ENCODE measurements at regions not wholly inside any gene's neighbourhood (a gene's known extent, or its start where the extent isn't known, plus 50 kb on each side); places are given as distances from the start of the nearest gene placed in this dataset.

DNA sequence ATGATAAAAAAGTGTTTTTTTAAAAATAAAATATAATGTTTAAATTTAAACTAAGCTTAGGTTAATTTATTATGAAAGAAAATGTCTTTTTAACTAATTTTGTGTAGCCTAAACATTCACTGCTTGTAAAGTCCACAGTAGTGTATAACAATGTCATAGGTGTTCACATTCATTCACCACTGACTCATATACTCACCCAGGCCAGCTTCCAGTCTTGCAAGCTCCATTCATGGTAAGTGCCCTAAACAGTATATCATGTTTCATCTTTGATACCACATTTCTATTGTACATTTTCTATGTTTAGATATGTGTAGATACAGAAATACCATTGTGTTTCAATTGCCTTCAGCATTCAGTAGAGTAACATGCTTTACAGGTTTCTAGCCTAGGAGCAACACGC lies 530.3 kb downstream of the EPHA5 start:
- in situ Hi-C loops (cut with MboI; ENCODE audit: low sequenced_read_pairs), result no loop called here

- in situ Hi-C loops (cut with MboI; ENCODE audit: low sequenced_read_pairs), result no loop called here
Observed at GRCh38 chr4:65126200-65126599, 544.1 kb downstream of the EPHA5 start.

DNA sequence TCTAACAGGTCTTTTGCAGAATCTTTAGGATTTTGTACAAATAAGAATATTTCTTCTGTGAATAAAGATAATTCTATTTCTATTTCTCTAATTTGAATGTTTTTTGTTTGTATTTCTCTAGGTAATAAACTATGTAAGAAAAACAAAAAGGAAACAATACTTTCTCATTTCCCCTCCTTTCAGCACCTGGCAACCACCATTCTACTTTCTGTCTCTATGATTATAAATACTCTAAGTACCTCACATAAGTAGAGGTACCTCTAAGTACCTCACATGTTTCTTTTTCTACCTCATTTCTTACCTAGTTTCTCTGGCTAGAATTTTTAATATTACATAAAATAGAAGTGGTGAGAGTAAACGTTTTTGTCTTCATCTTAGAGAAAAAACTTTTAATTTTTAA lies 550.0 kb downstream of the EPHA5 start:
- in situ Hi-C loops (cut with MboI; ENCODE audit: low sequenced_read_pairs), result no loop called here

DNA sequence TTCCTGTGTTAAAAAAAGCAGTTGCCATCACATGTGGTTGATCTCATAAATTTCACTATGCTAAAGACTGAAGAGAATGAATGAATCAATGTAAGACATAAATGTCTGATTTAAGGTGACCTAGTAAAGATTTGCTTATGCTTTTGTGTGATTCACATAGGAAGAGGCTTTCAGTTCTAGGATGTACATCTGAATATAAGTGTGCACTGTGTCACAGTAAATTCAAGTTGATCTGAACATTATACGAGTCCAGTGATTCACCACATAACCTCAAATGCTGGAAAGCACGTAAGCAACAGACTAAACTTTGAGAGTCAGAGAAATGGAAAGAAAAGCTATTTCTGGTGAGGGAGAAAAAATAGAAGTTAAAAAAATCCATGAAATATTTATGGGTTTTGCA lies 567.9 kb downstream of the EPHA5 start:
- in situ Hi-C loops (cut with MboI; ENCODE audit: low sequenced_read_pairs), result no loop called here

DNA sequence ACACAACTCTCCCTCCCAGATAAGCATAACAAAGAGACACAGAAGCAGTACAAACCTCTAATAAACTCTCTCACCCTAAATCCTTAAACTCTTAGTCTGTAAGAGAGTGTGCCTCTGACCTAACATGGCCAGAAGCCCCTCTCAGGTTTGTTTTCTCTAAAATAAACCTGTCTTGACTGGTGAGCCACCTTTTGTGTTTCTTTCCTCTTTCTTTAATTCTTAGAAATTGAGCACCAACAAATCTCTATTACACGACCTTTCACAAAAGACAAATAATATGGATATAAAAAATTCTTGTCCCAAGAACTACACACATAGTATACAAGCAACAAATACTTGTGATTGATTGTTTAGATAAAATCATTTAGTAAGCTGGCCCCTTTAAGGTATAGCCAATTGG lies 573.7 kb downstream of the EPHA5 start:
- in situ Hi-C loops (cut with MboI; ENCODE audit: low sequenced_read_pairs), result no loop called here

DNA sequence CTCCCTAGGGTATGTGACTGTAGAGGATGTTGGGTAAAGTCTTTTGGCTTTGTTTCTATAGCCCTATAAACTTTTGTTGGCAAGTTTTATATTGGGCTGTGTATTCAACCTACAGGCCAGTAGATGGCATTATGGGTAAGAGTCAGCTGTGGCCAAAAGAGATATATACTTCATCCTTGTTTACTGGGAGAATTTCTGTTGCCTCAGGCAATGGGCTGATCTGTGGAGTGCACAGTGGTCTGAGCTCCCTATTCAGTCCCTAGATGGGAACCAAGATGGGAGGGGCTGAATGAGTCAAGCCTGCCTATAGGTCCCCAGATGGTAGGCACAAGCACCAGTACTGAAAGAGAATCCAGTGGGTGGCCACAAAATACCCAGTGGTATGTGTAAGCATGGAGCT lies 580.6 kb downstream of the EPHA5 start:
- in situ Hi-C loops (cut with MboI; ENCODE audit: low sequenced_read_pairs), result no loop called here

DNA sequence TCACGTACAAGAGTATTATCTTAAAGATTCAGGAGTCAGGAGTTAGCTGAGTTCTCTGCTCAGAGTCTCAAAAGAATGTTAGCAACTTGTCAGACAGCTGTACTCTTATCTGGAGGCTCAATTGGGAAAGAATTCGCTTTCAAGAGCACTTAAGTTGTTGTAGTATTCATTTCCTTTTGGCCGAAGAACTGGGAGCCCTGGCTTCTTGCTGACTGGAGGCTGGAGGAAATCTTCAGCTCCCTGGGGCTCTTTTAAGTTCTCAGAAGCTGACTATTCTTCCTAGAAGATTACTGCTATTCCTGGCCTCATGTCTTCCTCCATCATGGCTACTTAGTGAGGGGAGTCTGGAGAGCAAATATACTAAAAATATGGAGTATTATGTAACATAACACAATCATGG lies 587.2 kb downstream of the EPHA5 start:
- in situ Hi-C loops (cut with MboI; ENCODE audit: low sequenced_read_pairs), result no loop called here

- in situ Hi-C loops (cut with MboI; ENCODE audit: low sequenced_read_pairs), result no loop called here
Observed at GRCh38 chr4:65071564-65071963, 598.7 kb downstream of the EPHA5 start.

- in situ Hi-C loops (cut with MboI; ENCODE audit: low sequenced_read_pairs), result no loop called here
Observed at GRCh38 chr4:65069177-65069576, 601.1 kb downstream of the EPHA5 start.

DNA sequence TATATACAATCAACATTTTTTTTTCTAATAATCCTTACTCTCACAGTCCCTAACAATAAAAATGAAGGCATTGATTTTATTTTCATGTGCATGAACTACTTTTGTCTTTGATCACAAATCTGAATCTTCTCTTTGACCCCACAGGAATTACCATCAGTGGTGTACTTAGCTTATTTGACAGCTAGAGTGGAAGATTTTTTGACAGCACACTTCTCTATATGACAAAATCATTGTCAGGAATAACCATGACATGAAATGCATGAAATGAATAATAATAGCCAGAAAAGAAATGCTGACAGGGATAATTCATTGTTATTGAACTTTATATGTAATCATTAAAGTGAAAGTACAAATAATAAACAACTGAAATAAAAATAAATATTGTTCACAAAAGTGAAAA lies 604.2 kb downstream of the EPHA5 start:
- in situ Hi-C loops (cut with MboI; ENCODE audit: low sequenced_read_pairs), result no loop called here

GRCh38 chr4:65063601-65064000 lies 606.7 kb downstream of the EPHA5 start:
- in situ Hi-C loops (cut with MboI; ENCODE audit: low sequenced_read_pairs), result no loop called here

- in situ Hi-C loops (cut with MboI; ENCODE audit: low sequenced_read_pairs), result no loop called here
Observed at GRCh38 chr4:65050786-65051185, 619.5 kb downstream of the EPHA5 start.

DNA sequence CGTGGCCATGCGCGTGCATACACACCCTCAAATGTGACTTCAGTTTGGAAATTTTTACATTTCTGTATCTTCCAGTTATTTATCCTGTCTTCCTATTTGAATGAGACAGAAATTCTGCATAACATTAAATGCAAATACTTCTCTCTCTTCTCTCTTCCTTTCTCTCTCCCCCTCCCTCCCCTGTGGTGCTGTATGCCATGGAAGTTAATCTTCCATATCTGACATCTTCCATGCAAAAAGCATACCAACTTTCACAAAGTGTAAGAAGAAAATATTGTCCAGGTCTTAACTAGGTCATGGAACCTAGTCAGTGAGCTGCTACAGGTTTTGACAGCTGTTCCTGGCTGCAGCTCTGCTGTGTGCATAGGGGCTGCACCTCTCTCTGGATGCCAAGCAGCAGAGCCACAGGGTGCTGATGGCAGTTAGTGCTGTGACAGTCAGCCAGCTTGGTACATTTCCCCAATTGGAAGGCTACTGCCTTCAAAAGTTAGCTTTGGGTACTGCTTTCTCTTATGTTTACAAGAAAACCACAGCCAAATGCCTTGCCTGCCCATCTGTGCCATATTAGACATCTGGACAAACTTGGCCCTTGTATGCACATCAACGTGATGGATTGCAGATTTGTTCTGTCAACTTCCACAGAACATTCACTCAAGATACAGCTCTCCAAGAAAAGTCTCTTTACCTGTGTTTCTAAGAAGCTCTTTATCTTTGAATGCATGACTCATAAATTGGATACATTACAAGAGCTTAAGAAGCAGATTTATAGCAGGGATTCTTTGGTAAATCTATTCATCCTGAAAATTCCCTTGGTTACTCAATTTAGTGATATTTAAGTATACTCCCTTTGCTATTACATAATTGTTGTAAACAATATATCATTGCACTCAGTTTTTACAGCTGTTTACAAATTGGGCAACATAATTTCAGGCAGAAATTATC lies 623.8 kb downstream of the EPHA5 start:
- in situ Hi-C loops (cut with MboI; ENCODE audit: low sequenced_read_pairs), result no loop called here

DNA sequence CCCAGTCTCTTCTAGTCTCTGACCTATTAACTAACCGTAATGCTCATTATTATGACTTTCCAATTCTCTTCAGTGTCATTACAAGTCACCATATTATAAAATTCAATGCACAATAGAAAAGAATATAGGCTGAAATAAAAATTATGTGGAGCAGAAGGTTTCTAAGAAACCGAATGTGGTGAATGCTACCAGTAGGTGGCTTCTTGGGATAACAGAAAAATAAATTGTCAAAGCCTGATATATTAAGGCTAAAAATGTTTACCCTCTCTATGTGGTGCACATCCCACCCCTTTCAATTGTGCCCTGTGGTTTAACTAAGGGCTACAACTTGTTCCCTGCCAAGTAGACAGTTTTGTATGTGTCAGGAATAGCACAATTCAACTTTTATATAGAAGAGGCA lies 624.6 kb upstream of the TECRL start:
- in situ Hi-C loops (cut with MboI; ENCODE audit: low sequenced_read_pairs), result no loop called here

DNA sequence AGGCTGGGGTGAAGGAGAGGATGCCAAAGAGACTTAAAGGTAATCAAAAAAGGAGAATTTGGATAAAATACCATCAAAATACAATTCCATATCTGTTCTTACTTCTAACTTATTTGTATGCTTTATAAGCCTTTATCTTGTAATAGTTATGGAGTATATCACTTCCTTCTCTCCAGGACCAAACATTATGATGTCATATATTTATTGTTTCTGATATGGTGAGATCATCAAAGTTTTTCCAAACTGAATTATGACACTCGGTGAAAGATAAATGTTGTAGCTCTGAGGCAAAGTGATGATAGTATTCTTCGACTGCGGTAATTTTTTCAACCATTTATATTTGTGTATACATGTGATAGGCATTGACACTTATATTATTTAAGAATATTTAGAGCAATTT lies 619.3 kb upstream of the TECRL start:
- in situ Hi-C loops (cut with MboI; ENCODE audit: low sequenced_read_pairs), result no loop called here

DNA sequence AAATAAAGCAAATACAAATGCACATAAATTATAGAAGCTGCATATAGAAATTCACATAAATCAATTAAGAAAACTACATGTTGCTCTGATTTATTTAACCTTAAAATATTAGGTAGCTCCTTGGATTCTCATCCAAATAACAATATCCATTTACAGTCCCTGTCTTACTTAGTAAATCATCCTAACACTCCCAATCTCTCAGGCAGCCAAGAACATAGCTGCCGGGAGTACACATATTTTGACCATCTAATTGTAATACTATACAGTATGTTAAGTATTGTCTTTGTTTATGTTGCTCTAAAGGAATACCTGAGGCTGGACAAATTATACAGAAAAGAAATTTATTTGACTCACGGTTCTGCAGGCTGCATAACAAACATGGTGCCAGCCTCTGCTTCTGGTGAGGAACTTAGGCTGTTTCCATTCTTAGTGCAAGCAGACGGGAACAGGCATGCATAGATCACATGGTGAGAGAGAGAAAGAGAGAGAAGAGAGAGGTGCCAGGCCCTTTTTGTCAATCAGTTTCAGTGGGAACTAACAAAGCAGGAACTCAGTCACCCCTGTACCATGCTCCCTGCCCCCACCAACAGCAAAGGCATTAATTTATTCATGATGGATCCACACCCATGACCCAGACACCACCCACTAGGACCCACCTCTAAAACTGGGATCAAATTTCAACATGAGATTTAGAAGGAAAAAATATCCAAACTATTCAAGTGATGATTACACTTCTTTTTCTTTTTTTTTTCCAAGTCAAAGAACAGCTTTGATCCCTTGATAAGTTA lies 614.8 kb upstream of the TECRL start:
- in situ Hi-C loops (cut with MboI; ENCODE audit: low sequenced_read_pairs), result no loop called here

DNA sequence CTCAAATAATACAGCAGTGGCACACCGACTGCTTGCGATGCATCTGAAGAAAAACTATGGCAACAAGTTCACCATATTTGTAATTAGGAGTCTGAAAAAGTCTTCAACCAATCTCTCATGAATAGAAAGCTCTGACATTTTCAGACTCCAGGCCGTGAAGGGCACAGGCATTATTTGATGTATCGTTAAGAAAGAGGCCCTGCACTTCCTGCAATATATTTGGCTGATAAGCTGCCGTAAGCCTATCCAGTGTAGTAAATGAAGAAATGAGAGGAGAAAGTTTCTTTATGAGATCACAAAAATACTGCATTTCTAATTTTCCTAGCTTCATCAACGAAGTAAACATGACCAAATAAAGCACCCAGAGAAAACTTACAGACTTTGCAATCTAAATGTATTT lies 613.8 kb upstream of the TECRL start:
- in situ Hi-C loops (cut with MboI; ENCODE audit: low sequenced_read_pairs), result no loop called here

DNA sequence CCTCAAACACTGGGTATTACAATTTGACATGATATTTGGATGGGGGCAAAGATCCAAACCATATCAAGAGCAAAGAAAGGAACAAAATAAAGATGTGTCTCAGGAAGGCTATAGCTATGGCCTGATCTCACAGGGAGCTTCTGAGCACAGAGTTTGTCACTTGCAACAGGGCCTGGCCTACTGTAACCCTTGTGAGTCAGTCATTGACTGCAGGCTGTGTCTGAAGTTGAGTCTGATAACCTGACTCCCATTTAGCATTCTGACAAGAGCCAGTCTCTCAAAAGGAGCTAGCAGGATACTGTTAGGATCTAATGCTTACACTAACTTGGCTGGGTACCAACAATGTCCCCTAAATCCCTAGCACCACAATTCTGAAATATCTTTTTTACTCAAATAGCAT lies 612.5 kb upstream of the TECRL start:
- in situ Hi-C loops (cut with MboI; ENCODE audit: low sequenced_read_pairs), result no loop called here

- in situ Hi-C loops (cut with MboI; ENCODE audit: low sequenced_read_pairs), result no loop called here
Observed at GRCh38 chr4:65021149-65021548, 611.9 kb upstream of the TECRL start.

DNA sequence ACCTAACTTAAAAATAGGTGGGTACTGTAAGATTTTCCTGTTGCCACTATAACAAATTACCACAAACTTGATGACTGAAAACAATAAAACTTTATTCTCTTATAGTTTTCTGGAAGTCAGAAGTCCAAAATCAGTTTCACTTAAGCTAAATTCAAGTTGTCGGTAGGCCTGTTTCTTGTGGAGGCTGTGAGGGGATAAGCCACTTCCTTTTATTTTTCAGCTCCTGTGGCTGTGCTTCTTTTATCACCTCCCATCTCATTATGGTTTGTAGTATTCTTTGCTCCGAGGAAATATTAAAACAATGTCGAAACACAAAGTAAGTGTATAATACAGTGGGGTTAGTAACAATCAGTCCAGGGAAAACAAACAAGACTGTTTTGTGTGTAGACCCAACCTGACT lies 610.5 kb upstream of the TECRL start:
- in situ Hi-C loops (cut with MboI; ENCODE audit: low sequenced_read_pairs), result no loop called here

DNA sequence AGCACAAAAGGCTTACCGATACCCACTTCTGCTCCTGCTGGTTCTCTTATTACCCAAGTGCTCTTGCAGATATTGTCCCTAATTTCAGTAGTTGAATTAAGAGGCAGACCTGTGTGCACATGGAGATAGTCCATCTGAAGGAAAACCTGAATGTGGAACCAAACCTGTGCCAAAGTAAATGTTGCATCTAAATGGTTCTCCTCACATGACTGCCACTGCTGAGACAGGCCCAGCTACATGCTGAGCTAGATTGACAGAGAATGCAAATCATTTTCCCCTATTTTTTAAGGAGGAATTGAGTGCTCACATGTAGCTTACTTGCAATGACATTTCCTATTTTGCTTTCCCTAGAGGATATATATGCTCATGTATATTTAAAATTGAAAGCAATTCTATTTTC lies 609.1 kb upstream of the TECRL start:
- in situ Hi-C loops (cut with MboI; ENCODE audit: low sequenced_read_pairs), result no loop called here

- in situ Hi-C loops (cut with MboI; ENCODE audit: low sequenced_read_pairs), result no loop called here
Observed at GRCh38 chr4:65014078-65014477, 604.8 kb upstream of the TECRL start.

Data from HL-60/S4 (cell line).